ENCODE measurements at regions not wholly inside any gene's neighbourhood (a gene's known extent, or its start where the extent isn't known, plus 50 kb on each side); places are given as distances from the start of the nearest gene placed in this dataset.
"Not testable (repeated sequence)": the region's sequence is repeated elsewhere in the genome, so short reads cannot be mapped to it uniquely, and the experiment has no call there.

DNA sequence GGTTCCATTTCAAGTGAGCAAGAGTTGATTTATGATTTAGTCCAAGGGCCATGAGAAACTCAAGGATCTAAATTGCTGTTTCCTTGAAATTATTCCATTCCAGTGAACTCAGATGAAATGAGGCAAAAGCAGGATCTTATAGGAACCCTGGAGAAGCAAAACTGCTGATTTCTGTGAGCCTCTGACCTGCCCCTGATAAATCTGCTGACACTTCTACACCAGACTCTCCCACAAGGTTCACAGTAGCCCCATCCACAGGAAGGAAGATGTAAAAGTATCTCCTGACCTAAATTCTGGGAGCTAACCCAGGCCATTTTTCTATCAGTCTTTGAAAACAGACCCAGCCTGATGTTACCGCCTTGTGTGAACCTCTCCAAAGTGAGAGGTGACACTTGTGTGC is 987.6 kb upstream of the AUTS2 start:
- DNase-seq = no peak

DNA sequence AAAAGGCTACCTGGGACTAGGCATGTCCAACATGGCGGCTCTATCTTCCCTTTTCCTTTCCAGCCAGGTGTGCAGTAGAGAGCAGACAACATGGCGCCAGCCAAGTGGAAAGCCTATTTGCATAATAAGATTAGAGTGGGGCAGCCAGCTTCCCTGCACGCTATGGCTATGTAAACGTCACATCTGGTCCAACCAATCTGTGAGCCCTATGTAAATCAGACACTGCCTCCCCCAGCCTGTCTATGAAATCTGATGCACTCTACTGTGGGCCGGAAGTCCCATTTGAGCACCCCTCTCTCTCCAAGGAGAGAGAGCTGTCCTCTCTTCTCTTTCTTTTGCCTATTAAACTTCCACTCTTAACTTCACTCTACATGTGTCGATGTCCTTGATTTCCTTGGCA is 984.9 kb upstream of the AUTS2 start:
- DNase-seq = no peak

DNA sequence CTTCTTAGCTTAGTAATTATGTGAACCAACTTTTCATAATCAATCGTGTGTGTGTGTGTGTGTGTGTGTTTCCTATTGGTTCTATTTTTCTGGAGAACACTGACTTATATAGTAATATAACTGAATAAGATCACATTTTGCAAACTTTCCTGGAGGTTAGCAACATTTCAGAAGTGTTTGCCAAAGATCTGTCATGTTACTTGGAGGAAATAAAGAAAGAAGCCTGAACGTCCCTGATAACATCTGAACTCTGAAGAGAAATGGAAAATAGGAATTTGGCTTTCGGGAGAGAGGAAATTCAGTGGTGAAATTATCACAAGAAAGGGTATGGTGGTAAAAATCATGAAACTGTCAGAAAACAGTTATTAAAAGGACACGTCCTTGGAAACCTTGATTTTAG is 984.4 kb upstream of the AUTS2 start:
- DNase-seq = no peak

DNA sequence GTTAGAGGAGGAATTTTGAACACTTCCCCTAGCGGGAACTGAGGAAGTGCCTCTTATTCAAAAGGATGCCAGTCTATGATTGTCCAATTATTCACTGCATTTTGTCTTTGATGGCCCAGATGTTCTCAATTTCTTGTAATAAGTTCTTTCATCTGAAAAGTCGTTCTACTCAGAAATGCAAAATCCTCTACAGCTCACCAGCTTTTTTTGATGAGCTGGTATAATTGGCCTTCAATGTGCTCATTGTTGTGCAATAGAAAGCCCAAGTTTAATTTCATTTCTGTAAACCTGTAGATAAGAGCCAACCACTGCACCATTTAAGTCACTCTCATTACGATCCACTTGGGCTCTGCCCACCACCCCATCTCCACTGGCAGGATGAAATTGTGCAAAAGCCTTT is 978.7 kb upstream of the AUTS2 start:
- no peak for DNase-seq

DNA sequence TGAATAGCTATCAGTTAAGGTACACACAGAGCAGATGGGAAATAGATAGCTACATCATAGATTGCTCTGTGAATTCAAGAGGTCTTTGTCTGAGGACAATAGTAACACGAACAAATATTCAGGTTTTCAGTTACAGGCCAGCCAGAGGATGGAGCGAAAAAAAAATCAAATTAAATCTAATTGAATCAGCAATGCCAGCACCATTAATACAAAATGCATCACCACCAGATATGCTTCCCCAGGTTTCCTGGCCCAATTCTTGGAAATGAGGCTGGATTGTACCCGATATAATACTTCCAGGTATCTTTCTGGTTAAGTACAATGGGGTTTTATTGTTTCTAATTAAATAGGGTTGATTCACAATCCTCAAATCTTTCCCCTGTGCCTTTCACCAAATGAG is 975.8 kb upstream of the AUTS2 start:
- DNase-seq = no peak

DNA sequence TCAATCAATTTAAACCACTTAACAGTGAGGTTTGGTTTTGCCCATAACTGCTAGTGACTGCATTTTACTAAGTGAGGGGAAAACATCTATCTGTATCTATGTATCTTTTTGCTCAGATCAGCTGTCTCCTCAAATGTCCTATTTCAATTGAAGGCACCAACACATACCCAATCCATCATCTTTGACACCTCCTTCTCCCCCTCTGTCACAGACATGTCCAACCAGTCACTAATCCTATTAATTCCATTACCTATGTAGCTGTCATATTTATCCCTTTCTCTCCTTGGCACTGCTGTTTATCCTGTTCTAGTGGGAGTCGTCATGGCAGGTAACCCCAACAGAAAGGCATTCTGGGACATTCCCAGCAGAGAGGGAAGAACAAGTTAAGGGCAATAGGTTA is 975.2 kb upstream of the AUTS2 start:
- no peak for DNase-seq

DNA sequence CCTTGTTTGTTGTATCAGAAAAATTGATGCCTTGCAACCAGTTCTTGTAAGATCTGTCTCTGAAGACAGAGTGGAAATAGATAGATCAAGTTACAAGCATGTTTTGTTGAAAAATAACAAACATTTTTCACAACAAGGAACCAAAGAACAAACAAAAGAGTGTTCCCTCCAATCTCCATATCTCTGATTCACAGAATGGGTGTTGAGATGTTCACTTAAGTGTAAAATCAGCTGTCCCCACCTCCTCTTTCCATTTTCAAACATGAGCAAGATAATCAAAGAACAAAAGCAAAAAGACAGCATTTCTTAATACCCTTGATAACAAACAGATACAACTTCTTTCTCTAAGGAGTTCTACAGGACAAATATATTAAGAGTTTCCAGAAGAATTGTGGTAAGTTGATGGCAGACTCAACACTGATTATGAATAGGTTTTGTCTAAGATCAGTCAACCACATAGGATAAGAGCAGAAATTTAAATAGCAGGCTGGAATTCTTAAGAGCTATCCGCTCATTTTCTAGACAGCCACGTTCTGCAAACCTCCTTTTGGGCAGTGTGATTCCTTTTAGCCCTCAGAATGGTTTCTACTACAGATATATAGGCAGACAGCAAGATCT is 970.9 kb upstream of the AUTS2 start:
- no peak for DNase-seq

DNA sequence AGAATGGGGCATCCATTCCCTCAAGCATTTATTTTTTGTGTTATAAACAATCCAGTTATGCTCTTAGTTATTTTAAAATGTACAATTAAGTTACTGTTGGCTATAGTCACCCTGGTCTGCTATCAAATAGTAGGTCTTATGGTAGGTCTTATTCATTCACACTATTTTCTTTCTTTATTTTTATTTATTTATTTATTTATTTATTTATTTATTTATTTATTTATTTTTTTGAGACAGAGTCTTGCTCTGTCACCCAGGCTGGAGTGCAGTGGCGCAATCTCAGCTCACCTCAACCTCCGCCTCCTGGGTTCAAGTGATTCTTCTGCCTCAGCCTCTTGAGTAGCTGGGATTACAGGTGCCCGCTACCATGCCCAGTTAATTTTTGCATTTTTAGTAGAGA is 967.4 kb upstream of the AUTS2 start:
- DNase-seq = not testable (repeated sequence)

DNA sequence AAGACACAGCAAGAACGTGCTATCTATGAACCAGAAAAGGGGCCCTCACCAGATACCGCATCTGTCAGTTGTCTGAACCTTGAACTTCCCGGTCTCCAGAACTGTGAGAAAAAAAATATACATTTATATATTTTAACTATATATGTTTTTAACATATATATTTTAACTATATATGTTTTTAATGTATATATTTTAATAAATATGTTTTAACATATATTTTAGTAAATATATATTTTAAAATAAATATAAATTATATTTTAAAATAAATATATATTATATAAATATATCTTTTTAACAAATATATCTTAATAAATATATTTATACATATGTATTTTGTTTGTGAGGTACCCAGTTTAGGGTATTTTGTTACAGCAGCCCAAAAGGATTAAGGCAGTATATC is 958.2 kb upstream of the AUTS2 start:
- DNase-seq = no peak

DNA sequence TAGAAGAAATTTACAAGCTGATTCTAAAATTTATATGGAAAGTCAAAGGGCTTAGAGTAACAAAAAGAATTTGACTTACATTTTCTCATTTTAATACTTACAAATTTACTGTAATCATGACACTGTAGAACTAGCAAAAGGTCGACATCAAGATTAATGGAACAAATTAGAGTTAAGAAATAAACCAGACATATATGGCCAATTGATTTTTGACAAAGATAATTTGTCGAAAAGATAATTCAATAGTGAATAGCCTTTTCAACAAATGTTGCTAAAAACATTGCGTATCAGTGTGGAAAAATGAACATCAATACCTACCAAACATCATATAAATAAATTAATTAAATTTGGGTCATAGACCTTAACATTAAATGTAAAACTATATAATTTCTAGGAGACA is 955.5 kb upstream of the AUTS2 start:
- DNase-seq = no peak

DNA sequence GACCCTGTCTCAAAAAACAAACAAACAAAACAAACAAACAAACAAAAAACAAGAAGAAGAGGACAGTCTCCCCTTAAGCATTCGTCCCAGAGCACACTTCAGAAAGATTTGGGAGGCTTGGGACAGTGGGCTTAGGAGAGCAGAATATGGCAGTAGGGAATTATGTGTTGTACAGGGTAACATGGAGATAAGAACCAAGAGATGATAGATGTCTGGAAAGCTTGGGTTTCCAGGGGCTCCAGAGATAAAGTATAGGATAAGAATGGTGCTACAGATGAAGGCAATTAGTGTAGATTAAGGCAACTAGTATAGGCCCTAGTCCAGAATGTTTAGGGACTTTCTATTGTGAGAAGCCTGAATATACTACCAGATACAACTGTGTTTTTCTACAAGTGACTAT is 934.9 kb upstream of the AUTS2 start:
- no peak for DNase-seq

DNA sequence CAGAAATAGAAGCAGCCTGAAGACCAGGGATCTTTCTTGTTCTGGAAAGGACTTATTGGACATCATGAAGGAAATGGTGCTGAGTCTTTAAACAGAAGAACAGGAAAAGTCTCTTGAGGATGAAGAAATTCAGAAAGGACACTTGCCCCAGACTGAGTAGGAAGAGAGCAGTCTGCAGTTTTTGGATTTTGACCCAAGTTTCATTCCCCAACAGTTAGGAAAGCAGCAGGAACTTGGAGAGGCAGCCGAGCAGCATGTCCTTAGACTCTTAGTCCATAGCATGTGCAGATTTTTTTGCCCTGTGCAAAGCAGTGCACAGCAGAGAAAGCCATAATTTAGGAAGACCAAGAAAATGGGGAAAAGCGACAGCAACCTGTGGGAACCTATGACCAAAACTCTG is 927.2 kb upstream of the AUTS2 start:
- no peak for DNase-seq

DNA sequence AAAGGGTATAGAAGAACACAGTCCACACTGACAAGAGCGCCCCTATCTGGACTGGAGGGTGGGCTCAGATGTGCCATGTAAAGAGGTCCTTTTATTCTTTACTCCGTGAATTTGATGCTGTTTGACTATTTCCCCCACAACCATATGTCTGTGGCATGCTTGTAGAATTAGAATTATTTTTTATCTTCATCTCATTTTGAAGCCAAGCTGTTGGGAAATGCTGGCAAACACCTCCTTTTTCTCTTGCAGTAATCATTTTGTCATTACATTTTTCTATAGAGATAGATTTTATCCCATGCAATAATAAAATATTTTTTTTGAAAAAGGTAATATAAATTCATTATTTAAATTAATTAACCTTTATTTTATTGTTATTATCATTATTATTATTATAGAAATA is 926.6 kb upstream of the AUTS2 start:
- DNase-seq = no peak

DNA sequence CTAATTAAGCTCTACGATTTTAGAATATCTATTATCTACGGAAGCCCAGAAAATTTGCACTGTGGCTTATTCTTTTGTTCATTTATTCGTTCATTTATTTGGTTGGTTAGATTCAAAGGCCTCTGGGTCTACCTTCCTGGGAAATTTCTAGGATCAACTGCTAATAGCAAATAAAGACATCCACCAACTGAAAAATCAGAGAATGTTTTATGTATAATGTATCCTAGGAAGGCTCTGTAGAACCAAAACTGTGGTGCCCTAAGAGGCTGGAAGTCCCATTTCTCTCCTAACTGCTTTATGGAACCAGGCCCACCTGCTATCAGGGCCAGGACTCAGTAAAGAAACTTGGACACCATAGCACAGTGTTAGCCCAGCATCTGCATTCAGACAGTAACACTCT is 923.4 kb upstream of the AUTS2 start:
- DNase-seq = no peak

DNA sequence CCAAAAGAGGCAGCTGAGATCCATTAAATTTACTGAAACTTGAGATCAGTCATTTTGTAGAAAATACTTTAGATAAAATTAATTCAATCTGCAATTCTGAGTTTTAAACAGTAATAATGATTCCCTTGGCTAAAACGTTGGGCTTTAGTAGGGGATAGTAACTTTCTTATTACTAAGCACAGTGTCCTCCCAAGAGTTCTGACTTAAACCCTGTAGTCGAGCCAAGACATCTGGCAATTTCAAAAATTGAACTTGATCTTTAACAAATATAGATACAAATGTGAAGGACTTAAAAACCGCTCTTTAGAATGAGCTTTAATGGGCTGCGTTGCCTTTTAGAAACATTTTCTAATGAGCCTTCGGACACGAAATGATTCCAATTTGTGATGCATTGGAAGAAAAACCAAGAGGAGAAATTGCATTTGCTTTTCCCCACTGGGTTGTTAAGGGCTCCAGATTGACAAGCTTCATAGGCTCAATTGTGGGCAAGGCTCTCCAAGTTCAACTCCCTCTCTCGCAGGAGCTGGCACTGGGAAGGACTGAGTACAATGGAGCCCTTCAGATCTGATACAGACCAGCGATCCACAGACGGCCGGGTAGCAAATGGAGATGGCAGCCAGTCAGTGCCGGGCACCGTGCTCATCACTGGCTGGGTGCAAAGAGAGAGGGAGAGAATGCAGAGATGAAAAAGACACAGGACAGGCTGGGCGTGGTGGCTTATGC is 921.3 kb upstream of the AUTS2 start:
- no peak for DNase-seq

DNA sequence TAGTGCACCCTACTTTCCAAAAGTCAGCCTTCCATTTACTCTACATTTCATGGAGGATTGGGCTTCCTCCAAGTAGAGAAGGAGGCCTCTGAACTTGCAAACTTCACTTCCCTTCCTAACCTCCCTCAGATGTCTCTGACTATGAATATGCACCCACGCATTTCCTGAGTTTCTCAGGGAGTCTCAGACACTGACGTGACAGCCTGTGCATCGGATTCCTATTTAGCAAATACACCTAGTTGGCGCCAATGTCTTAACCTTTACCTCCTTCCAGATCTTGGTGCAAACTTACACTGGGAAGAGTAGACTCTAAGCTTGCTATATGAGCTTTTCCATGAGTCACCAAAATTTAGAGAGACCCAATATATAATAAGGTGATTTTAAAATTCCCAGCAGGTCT is 920.1 kb upstream of the AUTS2 start:
- DNase-seq = no peak

DNA sequence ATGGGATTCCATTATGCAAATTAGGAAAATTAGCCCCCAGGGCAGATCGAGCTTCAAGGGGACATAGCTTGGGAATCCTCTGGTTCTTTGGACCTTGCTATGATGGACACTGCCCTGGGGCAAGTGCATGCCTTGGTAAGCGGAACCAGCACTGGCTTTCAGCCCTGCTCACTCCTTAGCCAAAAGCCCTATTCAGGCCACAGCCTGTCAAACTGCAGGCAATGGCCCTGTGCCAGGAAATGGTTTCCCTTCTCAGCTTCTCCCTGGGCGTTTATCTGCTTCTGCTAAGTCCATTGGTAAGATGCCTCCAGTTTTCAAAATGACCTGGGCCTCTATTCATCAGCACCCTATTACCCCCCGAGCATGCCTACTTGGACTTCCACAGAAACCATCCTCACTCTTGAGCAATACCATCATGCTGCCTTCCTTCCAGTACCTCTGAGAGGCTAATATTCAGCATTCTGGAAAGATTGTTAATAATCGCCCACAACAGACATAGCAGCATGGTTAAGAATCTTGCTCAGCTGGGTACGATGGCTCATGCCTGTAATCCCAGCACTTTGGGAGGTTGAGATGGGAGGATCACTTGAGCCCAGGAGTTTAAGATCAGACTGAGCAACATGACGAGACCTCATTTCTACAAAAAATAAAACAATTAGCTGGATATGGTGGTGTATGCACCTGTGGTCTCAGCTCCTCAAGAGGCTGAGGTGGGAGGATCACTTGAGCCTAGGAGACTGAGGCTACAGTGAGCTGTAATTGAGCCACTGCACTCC is 918.6 kb upstream of the AUTS2 start:
- no peak for DNase-seq

DNA sequence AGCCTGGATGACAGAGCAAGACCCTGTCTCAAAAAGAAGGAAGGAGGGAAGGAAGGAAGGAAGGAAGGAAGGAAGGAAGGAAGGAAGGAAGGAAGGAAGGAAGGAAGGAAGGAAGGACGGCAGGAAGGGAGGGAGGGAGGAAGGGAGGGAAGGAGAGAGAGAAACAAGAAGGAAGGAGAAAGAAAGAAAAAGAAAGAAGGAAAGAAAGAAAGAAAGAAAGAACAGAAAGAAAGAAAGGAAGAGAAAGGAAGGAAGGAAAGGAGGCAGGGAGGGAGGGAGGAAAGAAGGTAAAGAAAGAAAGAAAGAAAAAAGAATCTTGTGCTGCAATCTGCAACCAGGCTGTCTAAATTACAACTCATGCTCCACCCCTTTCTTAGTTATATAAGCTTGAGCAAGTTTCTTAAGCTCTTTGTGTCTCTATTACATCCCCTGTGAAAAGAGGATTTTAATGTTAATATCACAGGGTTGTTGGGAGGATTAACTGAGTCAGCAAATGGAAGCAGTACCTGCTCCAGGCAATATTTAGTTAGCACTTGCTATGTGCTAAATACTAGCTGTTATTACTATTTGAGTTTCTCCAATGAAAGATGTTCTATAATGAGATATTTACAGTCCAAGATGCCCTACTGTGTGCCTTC is 917.9 kb upstream of the AUTS2 start:
- DNase-seq = no peak

DNA sequence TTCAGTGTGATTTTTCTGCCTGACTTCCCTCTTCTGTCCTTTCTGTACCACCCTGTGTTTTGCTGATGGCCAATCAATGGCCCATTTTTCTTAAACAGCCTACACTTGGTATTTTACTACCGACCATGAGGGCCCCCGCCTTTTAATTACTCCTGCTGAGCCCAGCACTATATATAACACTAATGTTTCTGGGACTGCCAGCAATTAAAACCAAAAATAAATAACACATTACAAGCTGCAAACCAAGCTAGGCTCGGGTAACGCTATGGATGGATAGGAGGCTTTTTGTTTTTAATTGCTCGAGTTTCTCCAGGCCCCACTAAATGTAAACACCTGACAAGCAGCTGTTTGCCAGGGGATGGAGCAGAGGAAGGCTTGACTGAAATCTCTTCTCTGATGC is 915.4 kb upstream of the AUTS2 start:
- DNase-seq = no peak

DNA sequence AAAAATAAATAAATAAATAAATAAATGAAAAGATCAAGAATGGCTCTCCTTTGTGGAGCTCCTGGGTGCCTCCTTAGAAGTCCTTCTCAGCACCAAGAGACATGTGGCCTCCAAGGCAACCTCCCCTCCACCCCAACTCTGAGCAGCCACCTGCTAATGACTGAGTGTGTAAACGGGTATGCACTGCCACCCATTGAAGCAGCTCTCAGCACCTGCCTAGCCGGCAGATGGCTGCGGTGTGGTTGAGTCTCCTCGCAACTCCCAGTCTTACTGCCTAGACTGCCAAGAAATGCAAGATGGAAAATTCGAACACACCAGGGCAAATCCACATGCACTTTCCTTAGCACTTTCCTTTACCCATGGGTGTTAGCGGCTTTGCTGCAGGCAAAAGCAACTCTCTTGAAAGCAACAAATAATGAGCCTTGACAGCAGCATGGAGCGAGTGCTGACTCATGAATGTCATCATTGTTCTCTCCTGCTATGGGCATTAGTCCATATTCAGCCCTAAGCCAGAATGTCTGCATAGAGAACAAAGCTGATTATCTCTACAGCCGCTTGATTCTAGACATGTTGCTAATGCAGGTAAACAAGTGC is 913.9 kb upstream of the AUTS2 start:
- no peak for DNase-seq

DNA sequence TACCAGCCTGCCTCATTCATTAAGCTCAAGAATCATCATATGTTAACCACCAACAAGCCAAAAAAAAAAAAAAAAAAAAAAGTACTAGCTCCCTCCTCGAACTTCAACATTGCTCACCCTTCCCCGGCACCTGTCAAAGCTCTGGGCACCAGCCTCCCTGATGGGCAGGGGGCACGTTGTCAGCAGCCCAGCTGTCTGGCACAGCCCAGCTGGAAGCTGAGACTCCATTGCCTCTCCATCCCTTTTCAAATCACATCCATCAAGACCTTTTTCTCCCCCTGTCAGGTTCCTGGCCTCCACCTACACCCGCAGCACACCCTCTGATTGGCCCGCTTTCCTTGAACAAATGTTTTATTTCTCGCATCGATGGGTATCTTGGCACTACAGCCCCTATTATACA is 913.3 kb upstream of the AUTS2 start:
- DNase-seq = no peak

DNA sequence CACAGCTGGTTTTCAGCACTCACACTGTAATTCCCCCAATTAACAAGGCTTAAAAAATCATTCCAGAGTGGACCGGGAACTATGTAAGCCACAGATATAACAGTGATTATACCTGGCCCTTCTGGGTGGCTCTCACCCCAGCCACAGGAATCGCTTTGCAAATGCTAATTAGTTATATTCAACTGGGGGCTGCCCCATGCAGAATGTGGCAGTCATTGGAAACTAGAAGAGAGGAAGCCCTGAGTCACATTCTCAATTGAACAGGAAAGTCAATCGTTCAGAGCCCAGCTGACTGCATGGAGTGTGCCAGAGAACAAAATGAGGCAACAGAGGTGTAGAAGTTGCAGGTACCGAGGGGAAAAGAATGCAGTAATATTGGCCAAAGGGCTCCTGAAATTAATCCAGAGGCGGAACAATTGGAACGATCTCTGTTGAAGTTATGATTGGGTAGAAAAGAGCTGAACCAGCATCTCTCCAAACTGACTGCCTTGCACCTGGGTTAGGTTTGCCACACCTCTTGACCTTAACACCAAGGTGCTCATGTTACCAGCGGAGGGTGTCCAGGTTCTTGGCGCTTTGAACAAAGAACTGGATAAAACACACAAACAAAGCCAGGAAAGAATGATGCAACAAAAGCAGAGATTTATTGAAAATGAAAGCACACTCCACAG is 909.7 kb upstream of the AUTS2 start:
- DNase-seq = no peak

DNA sequence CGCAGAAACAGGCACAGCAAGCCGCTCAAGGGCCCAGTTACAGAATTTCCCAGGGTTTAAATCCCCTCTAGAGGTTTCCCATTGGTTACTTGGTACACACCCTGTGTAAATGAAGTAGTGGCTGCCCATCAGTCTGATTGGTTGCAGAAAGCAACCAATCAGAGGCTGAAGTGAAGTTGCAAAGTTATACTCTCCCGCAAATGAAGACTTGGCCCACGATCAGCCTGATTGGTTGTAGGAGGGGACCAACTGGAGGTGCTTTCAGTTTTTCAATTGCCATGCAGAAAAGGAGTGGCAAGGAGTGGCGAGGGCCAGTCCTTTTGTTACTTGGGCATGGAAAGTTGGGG is 909.2 kb upstream of the AUTS2 start:
- no peak for DNase-seq

All from effector CD4-positive, alpha-beta T cell (primary cell).